IPS-15b (cell line): ENCODE measurements at regions not wholly inside any gene's neighbourhood (a gene's known extent, or its start where the extent isn't known, plus 50 kb on each side); places are given as distances from the start of the nearest gene placed in this dataset.
"Not testable (repeated sequence)": the region's sequence is repeated elsewhere in the genome, so short reads cannot be mapped to it uniquely, and the experiment has no call there.

Source experiments
- H3K27me3 ChIP-seq: one replicate; pipeline ENCODE4 v1.6.1; 2013; ENCODE audit warnings: low read length; ENCODE audit not compliant: control insufficient read depth, insufficient read depth
- H3K36me3 ChIP-seq: one replicate; pipeline ENCODE4 v1.6.1; 2013; ENCODE audit warnings: low read length; ENCODE audit not compliant: control insufficient read depth, insufficient read depth
- H3K4me1 ChIP-seq: one replicate; pipeline ENCODE4 v1.6.1; 2013; ENCODE audit warnings: mild to moderate bottlenecking, low read length; ENCODE audit not compliant: control insufficient read depth, insufficient read depth
- H3K4me3 ChIP-seq: one replicate; pipeline ENCODE4 v1.5.1; 2013; ENCODE audit warnings: low read depth, low read length
- H3K9ac ChIP-seq: one replicate; pipeline ENCODE4 v1.6.1; 2013; ENCODE audit warnings: low read depth, mild to moderate bottlenecking, low read length
- H3K9me3 ChIP-seq: one replicate; pipeline ENCODE4 v1.6.1; 2013; ENCODE audit warnings: mild to moderate bottlenecking, low read length; ENCODE audit not compliant: control insufficient read depth, insufficient read depth

GRCh38 chr3:118527514-118528044, 507.1 kb downstream of the IGSF11 start:
- H3K4me3 ChIP-seq = no peak overlapping the region
- H3K27me3 ChIP-seq = no peaks in the 10 kb centered on the region
- H3K9ac ChIP-seq = no peak overlapping the region
- no peaks in the 10 kb centered on the region for H3K9me3 ChIP-seq
- no peaks in the 10 kb centered on the region for H3K36me3 ChIP-seq
- H3K4me1 ChIP-seq = no peaks in the 10 kb centered on the region

GRCh38 chr3:118529554-118529953, 505.1 kb downstream of the IGSF11 start:
- Histone ChIP-seq H3K4me3 (no peak overlapping the region), H3K36me3 (no peaks in the 10 kb centered on the region), H3K27me3 (no peaks in the 10 kb centered on the region), H3K4me1 (no peaks in the 10 kb centered on the region), H3K9ac (no peak overlapping the region), H3K9me3 (no peaks in the 10 kb centered on the region)

GRCh38 chr3:118530350-118530922, 504.2 kb downstream of the IGSF11 start:
- no peaks in the 10 kb centered on the region for H3K36me3 ChIP-seq
- no peak overlapping the region for H3K9ac ChIP-seq
- no peaks in the 10 kb centered on the region for H3K4me1 ChIP-seq
- H3K27me3 ChIP-seq = no peaks in the 10 kb centered on the region
- no peaks in the 10 kb centered on the region for H3K9me3 ChIP-seq
- H3K4me3 ChIP-seq = no peak overlapping the region

- H3K27me3 ChIP-seq, H3K36me3 ChIP-seq, H3K9me3 ChIP-seq, H3K4me1 ChIP-seq, H3K4me3 ChIP-seq, H3K9ac ChIP-seq: not testable (repeated sequence)
Observed at GRCh38 chr3:118530927-118531356, 503.7 kb downstream of the IGSF11 start.

GRCh38 chr3:118531816-118532215, 502.8 kb downstream of the IGSF11 start:
- Histone ChIP-seq H3K27me3 (no peaks in the 10 kb centered on the region), H3K9ac (no peak overlapping the region), H3K4me1 (no peaks in the 10 kb centered on the region), H3K36me3 (no peaks in the 10 kb centered on the region), H3K9me3 (no peaks in the 10 kb centered on the region), H3K4me3 (no peak overlapping the region)

GRCh38 chr3:118533676-118534075, 501.0 kb downstream of the IGSF11 start:
- Histone ChIP-seq H3K27me3 (no peaks in the 10 kb centered on the region), H3K4me3 (no peak overlapping the region), H3K9me3 (no peaks in the 10 kb centered on the region), H3K9ac (no peak overlapping the region), H3K4me1 (no peaks in the 10 kb centered on the region), H3K36me3 (no peaks in the 10 kb centered on the region)

GRCh38 chr3:118534519-118534918, 500.1 kb downstream of the IGSF11 start:
- H3K4me3 ChIP-seq = no peak overlapping the region
- H3K9me3 ChIP-seq = no peaks in the 10 kb centered on the region
- no peaks in the 10 kb centered on the region for H3K4me1 ChIP-seq
- H3K36me3 ChIP-seq = no peaks in the 10 kb centered on the region
- no peaks in the 10 kb centered on the region for H3K27me3 ChIP-seq
- H3K9ac ChIP-seq = no peak overlapping the region

- Histone ChIP-seq H3K4me1 (no peaks in the 10 kb centered on the region), H3K36me3 (no peaks in the 10 kb centered on the region), H3K9ac (no peak overlapping the region), H3K4me3 (no peak overlapping the region), H3K27me3 (no peaks in the 10 kb centered on the region), H3K9me3 (no peaks in the 10 kb centered on the region)
Observed at GRCh38 chr3:118536764-118537163, 497.9 kb downstream of the IGSF11 start.

GRCh38 chr3:118537454-118537853, 497.2 kb downstream of the IGSF11 start:
- H3K4me3 ChIP-seq = no peak overlapping the region
- H3K4me1 ChIP-seq = no peaks in the 10 kb centered on the region
- no peaks in the 10 kb centered on the region for H3K27me3 ChIP-seq
- no peak overlapping the region for H3K9ac ChIP-seq
- H3K9me3 ChIP-seq = no peaks in the 10 kb centered on the region
- H3K36me3 ChIP-seq = no peaks in the 10 kb centered on the region

GRCh38 chr3:118538187-118538586, 496.5 kb downstream of the IGSF11 start:
- no peaks in the 10 kb centered on the region for H3K9me3 ChIP-seq
- no peaks in the 10 kb centered on the region for H3K36me3 ChIP-seq
- H3K4me1 ChIP-seq = no peaks in the 10 kb centered on the region
- no peaks in the 10 kb centered on the region for H3K27me3 ChIP-seq
- no peak overlapping the region for H3K9ac ChIP-seq
- no peak overlapping the region for H3K4me3 ChIP-seq

- H3K9me3 ChIP-seq, H3K27me3 ChIP-seq, H3K36me3 ChIP-seq, H3K4me3 ChIP-seq, H3K9ac ChIP-seq, H3K4me1 ChIP-seq: not testable (repeated sequence)
Observed at GRCh38 chr3:118539820-118540447, 494.7 kb downstream of the IGSF11 start.

GRCh38 chr3:118540448-118540821, 494.2 kb downstream of the IGSF11 start:
- H3K4me3 ChIP-seq, H3K9me3 ChIP-seq, H3K27me3 ChIP-seq, H3K4me1 ChIP-seq, H3K9ac ChIP-seq, H3K36me3 ChIP-seq: not testable (repeated sequence)
